22Rv1 (cell line): ENCODE measurements at regions not wholly inside any gene's neighbourhood (a gene's known extent, or its start where the extent isn't known, plus 50 kb on each side); places are given as distances from the start of the nearest gene placed in this dataset.
A peak's percentile ranks its signal among the peaks of the same experiment; 100 is the strongest.
"Not testable (repeated sequence)": the region's sequence is repeated elsewhere in the genome, so short reads cannot be mapped to it uniquely, and the experiment has no call there.

Experiments
- H3K27ac ChIP-seq: fragments of 450-650 bp; 2 replicates; pipeline ENCODE4 v1.5.1; 2017
- CTCF ChIP-seq: fragments of 450-650 bp; IDR thresholded peaks from 2 replicates; pipeline ENCODE4 v1.5.1; 2017; ENCODE audit warnings: mild to moderate bottlenecking
- ZFX ChIP-seq: fragments of 450-650 bp; IDR thresholded peaks from 2 replicates; pipeline ENCODE4 v1.6.1; 2017; ENCODE audit warnings: antibody characterized with exemption, borderline replicate concordance

GRCh38 chr10:9305018-9305655, 1250.6 kb downstream of the GATA3 start:
- no peak overlapping the region for H3K27ac ChIP-seq
- TF ChIP-seq ZFX (no peak), CTCF (peak; percentile 84)

- TF ChIP-seq CTCF (peak; percentile 46), ZFX (no peak)
- no peak overlapping the region for H3K27ac ChIP-seq
Measured at GRCh38 chr10:9311702-9312499, 1257.4 kb downstream of the GATA3 start.

GRCh38 chr10:9315292-9315691, 1260.8 kb downstream of the GATA3 start:
- no peak overlapping the region for H3K27ac ChIP-seq
- TF ChIP-seq CTCF (no peak), ZFX (no peak)

- H3K27ac ChIP-seq = no peak overlapping the region
- TF ChIP-seq CTCF = peak; percentile 90
- no peak for TF ChIP-seq ZFX
Measured at GRCh38 chr10:9331583-9332008, 1277.1 kb downstream of the GATA3 start.

GRCh38 chr10:9334270-9334669, 1279.8 kb downstream of the GATA3 start:
- TF ChIP-seq CTCF (no peak), ZFX (no peak)
- H3K27ac ChIP-seq = no peak overlapping the region

- TF ChIP-seq CTCF = no peak
- TF ChIP-seq ZFX = no peak
- H3K27ac ChIP-seq = no peak overlapping the region
Measured at GRCh38 chr10:9339716-9340115, 1285.2 kb downstream of the GATA3 start.

- no peak overlapping the region for H3K27ac ChIP-seq
Measured at GRCh38 chr10:9342885-9343570, 1288.5 kb downstream of the GATA3 start.

GRCh38 chr10:9347933-9348332, 1293.4 kb downstream of the GATA3 start:
- H3K27ac ChIP-seq = not testable (repeated sequence)

More at GRCh38 chr10:9342885-9343570, 1288.5 kb downstream of the GATA3 start:
- TF ChIP-seq CTCF = peak; percentile 84
- TF ChIP-seq ZFX = no peak
